ENCODE measurements at regions not wholly inside any gene's neighbourhood (a gene's known extent, or its start where the extent isn't known, plus 50 kb on each side); places are given as distances from the start of the nearest gene placed in this dataset.

DNA sequence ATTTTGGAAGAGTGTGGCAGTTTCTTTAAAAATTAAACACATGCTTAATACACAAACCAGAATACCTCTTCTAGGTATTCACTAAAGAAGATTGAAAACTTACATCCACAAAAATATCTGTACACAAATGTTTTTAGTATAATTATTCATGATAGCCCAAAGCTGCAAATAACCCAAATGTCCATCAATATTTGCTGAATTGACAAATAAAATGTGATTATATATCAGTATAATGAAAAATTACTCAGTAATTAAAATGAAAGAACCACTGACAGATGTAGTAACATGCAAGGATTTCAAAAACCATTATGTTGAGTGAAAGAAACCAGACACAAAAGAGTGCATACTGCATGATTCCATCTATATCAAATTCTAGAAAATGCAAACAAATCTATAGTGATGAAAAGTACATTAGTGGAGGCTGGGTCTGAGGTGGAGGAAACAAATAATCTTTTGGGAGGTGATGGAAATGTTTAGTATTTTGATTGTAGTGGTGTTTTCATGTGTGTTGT is 94.8 kb downstream of the QPCT start:
- TF ChIP-seq, protein P1, sequence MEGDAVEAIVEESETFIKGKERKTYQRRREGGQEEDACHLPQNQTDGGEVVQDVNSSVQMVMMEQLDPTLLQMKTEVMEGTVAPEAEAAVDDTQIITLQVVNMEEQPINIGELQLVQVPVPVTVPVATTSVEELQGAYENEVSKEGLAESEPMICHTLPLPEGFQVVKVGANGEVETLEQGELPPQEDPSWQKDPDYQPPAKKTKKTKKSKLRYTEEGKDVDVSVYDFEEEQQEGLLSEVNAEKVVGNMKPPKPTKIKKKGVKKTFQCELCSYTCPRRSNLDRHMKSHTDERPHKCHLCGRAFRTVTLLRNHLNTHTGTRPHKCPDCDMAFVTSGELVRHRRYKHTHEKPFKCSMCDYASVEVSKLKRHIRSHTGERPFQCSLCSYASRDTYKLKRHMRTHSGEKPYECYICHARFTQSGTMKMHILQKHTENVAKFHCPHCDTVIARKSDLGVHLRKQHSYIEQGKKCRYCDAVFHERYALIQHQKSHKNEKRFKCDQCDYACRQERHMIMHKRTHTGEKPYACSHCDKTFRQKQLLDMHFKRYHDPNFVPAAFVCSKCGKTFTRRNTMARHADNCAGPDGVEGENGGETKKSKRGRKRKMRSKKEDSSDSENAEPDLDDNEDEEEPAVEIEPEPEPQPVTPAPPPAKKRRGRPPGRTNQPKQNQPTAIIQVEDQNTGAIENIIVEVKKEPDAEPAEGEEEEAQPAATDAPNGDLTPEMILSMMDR (IDR thresholded peaks at IDR 0.05): no peak
- TF ChIP-seq POLR2A (IDR thresholded peaks at IDR 0.05): no peak
